DND-41 (cell line): ENCODE measurements at regions not wholly inside any gene's neighbourhood (a gene's known extent, or its start where the extent isn't known, plus 50 kb on each side); places are given as distances from the start of the nearest gene placed in this dataset.
"Not testable (repeated sequence)": the region's sequence is repeated elsewhere in the genome, so short reads cannot be mapped to it uniquely, and the experiment has no call there.

ENCODE experiments used
- CTCF ChIP-seq: IDR thresholded peaks from 2 replicates; pipeline ENCODE4 v1.5.1; 2012; ENCODE audit warnings: borderline replicate concordance, low read length, moderate library complexity, mild to moderate bottlenecking; ENCODE audit not compliant: poor library complexity, severe bottlenecking; ENCODE audit errors: extremely low read depth
- EZH2 ChIP-seq: IDR thresholded peaks from 3 replicates; pipeline ENCODE4 v1.6.1; 2012; ENCODE audit warnings: borderline replicate concordance, low read depth, mild to moderate bottlenecking, moderate library complexity, low read length, inconsistent platforms; ENCODE audit not compliant: severe bottlenecking

GRCh38 chr7:3119352-3119927 lies 75.8 kb upstream of the CARD11 start:
- TF ChIP-seq CTCF, EZH2: not testable (repeated sequence)
